Muscle of leg (tissue), 3 donors: ENCODE measurements at regions not wholly inside any gene's neighbourhood (a gene's known extent, or its start where the extent isn't known, plus 50 kb on each side); places are given as distances from the start of the nearest gene placed in this dataset.

Source experiments
- DNase-seq: peaks from one replicate; pipeline ENCODE4 v3.0.0; 2013
- H3K27ac ChIP-seq: one replicate; pipeline ENCODE4 v1.5.1; 2013; ENCODE audit warnings: mild to moderate bottlenecking, low read length, control low read depth
- H3K27me3 ChIP-seq: one replicate; pipeline ENCODE4 v1.6.1; 2013; ENCODE audit warnings: low read length; ENCODE audit not compliant: control insufficient read depth, insufficient read depth
- H3K36me3 ChIP-seq: one replicate; pipeline ENCODE4 v1.6.1; 2013; ENCODE audit warnings: low read length; ENCODE audit not compliant: control insufficient read depth, insufficient read depth
- H3K4me1 ChIP-seq: one replicate; pipeline ENCODE4 v1.6.1; 2013; ENCODE audit warnings: low read length; ENCODE audit not compliant: control insufficient read depth, insufficient read depth
- H3K4me3 ChIP-seq: one replicate; pipeline ENCODE4 v1.5.1; 2013; ENCODE audit warnings: low read length, control low read depth
- H3K9me3 ChIP-seq: replicated peaks from 2 replicates; pipeline ENCODE4 v1.6.1; 2013; ENCODE audit warnings: low read depth, low read length; ENCODE audit not compliant: control insufficient read depth
- WGBS: methylation state at CpG from one replicate; pipeline ENCODE4 v1.1.5; 2013; ENCODE audit warnings: missing lambda C conversion rate; ENCODE audit not compliant: insufficient coverage; 5-methylcytosine and 5-hydroxymethylcytosine counted together

GRCh38 chr14:96723946-96724345 is 73.2 kb upstream of the VRK1 start:
- H3K36me3 ChIP-seq: no peaks in the 10 kb centered on the region
- 82% methylated on average over 6 of the region's 10 CpGs for WGBS
- peaks cover 5% of the 10 kb centered on the region for H3K9me3 ChIP-seq
- no peak overlapping the region for H3K4me3 ChIP-seq
- no peak for DNase-seq
- no peaks in the 10 kb centered on the region for H3K4me1 ChIP-seq
- H3K27me3 ChIP-seq: no peaks in the 10 kb centered on the region
- H3K27ac ChIP-seq: no peak overlapping the region

- no peak overlapping the region for H3K27ac ChIP-seq
- H3K9me3 ChIP-seq: peaks cover 5% of the 10 kb centered on the region
- H3K27me3 ChIP-seq: no peaks in the 10 kb centered on the region
- no peak for DNase-seq
- no peak overlapping the region for H3K4me3 ChIP-seq
- no peaks in the 10 kb centered on the region for H3K4me1 ChIP-seq
- WGBS: 90% methylated on average over 1 of the region's 8 CpGs
- no peaks in the 10 kb centered on the region for H3K36me3 ChIP-seq
These were observed 72.0 kb upstream of the VRK1 start for GRCh38 chr14:96725232-96725631.

GRCh38 chr14:96727073-96727472 is 70.1 kb upstream of the VRK1 start:
- Histone ChIP-seq H3K36me3 (no peaks in the 10 kb centered on the region), H3K4me3 (no peak overlapping the region), H3K9me3 (peaks cover 5% of the 10 kb centered on the region), H3K4me1 (no peaks in the 10 kb centered on the region), H3K27me3 (no peaks in the 10 kb centered on the region), H3K27ac (no peak overlapping the region)
- WGBS: 68% methylated on average over 1 of the region's 2 CpGs
- DNase-seq: no peak

- Histone ChIP-seq H3K36me3 (no peaks in the 10 kb centered on the region), H3K4me3 (no peak overlapping the region), H3K4me1 (no peaks in the 10 kb centered on the region), H3K27me3 (peaks cover under 1% of the 10 kb centered on the region), H3K27ac (no peak overlapping the region), H3K9me3 (peaks cover 5% of the 10 kb centered on the region)
- WGBS: 20% methylated on average over 2 of the region's 3 CpGs
- no peak for DNase-seq
These were observed 69.7 kb upstream of the VRK1 start for GRCh38 chr14:96727491-96727890.

GRCh38 chr14:96727980-96728717 is 69.0 kb upstream of the VRK1 start:
- H3K27me3 ChIP-seq: peaks cover 4% of the 10 kb centered on the region
- H3K9me3 ChIP-seq: peaks cover 5% of the 10 kb centered on the region
- no peaks in the 10 kb centered on the region for H3K36me3 ChIP-seq
- no peaks in the 10 kb centered on the region for H3K4me1 ChIP-seq
- no peak overlapping the region for H3K27ac ChIP-seq
- no peak overlapping the region for H3K4me3 ChIP-seq
- no peak for DNase-seq
- 74% methylated on average over 7 of the region's 11 CpGs for WGBS

GRCh38 chr14:96729889-96730288 is 67.3 kb upstream of the VRK1 start:
- no CpG with 5 or more reads among the region's 4 CpGs for WGBS
- DNase-seq: no peak

GRCh38 chr14:96730386-96730785 is 66.8 kb upstream of the VRK1 start:
- H3K9me3 ChIP-seq: no peaks in the 10 kb centered on the region
- H3K4me1 ChIP-seq: no peaks in the 10 kb centered on the region
- no peaks in the 10 kb centered on the region for H3K36me3 ChIP-seq
- 81% methylated on average over 5 of the region's 7 CpGs for WGBS
- H3K4me3 ChIP-seq: no peak overlapping the region
- no peak overlapping the region for H3K27ac ChIP-seq
- no peak for DNase-seq
- H3K27me3 ChIP-seq: peaks cover 18% of the 10 kb centered on the region

More at GRCh38 chr14:96729889-96730288, 67.3 kb upstream of the VRK1 start:
- peaks cover 1% of the 10 kb centered on the region for H3K9me3 ChIP-seq
- H3K4me3 ChIP-seq: no peak overlapping the region
- no peaks in the 10 kb centered on the region for H3K36me3 ChIP-seq
- peaks cover 15% of the 10 kb centered on the region for H3K27me3 ChIP-seq
- no peak overlapping the region for H3K27ac ChIP-seq
- H3K4me1 ChIP-seq: no peaks in the 10 kb centered on the region

- WGBS: no CpG with 5 or more reads among the region's 7 CpGs
- no peaks in the 10 kb centered on the region for H3K36me3 ChIP-seq
- H3K9me3 ChIP-seq: no peaks in the 10 kb centered on the region
- no peak overlapping the region for H3K27ac ChIP-seq
- H3K27me3 ChIP-seq: peaks cover 41% of the 10 kb centered on the region
- no peak overlapping the region for H3K4me3 ChIP-seq
- DNase-seq: no peak
- no peaks in the 10 kb centered on the region for H3K4me1 ChIP-seq
These were observed 63.0 kb upstream of the VRK1 start for GRCh38 chr14:96734076-96734622.

GRCh38 chr14:96735526-96735925 is 61.7 kb upstream of the VRK1 start:
- Histone ChIP-seq H3K27me3 (peaks cover 48% of the 10 kb centered on the region), H3K27ac (no peak overlapping the region)
- 63% methylated on average over 2 of the region's 5 CpGs for WGBS

GRCh38 chr14:96736439-96736838 is 60.7 kb upstream of the VRK1 start:
- no CpG with 5 or more reads among the region's 12 CpGs for WGBS
- Histone ChIP-seq H3K27me3 (peaks cover 56% of the 10 kb centered on the region), H3K27ac (no peak overlapping the region), H3K4me3 (no peak overlapping the region), H3K9me3 (no peaks in the 10 kb centered on the region), H3K4me1 (peaks cover 4% of the 10 kb centered on the region), H3K36me3 (no peaks in the 10 kb centered on the region)
- DNase-seq: no peak

More at GRCh38 chr14:96735526-96735925, 61.7 kb upstream of the VRK1 start:
- no peak for DNase-seq
- no peaks in the 10 kb centered on the region for H3K9me3 ChIP-seq
- no peaks in the 10 kb centered on the region for H3K4me1 ChIP-seq
- H3K36me3 ChIP-seq: no peaks in the 10 kb centered on the region
- H3K4me3 ChIP-seq: no peak overlapping the region
